SK-N-SH (cell line): ENCODE measurements at regions not wholly inside any gene's neighbourhood (a gene's known extent, or its start where the extent isn't known, plus 50 kb on each side); places are given as distances from the start of the nearest gene placed in this dataset.

Source experiments
- CTCF ChIA-PET: fragments of 300-600, 350-600 bp; formaldehyde crosslinking; extraction: SDS; loops from one replicate; lab custom pipeline; 2021; lab: Yijun Ruan, JAX
- POLR2A ChIA-PET: fragments of 350-600 bp; sonication (Branson Sonifier 250); formaldehyde crosslinking; extraction: SDS; loops from one replicate; lab custom pipeline; 2020; ENCODE audit warnings: antibody characterized with exemption, inconsistent platforms; lab: Yijun Ruan, JAX
- DNase-seq: peaks from one replicate; pipeline ENCODE4 v3.0.0; 2012
- H2AFZ ChIP-seq: fragments of 200-600 bp; sonication (generic); 2 replicates; pipeline ENCODE4 v1.8.1; 2016; ENCODE audit warnings: antibody characterized with exemption, mild to moderate bottlenecking, low read depth
- H3F3A ChIP-seq: fragments of 200-600 bp; sonication (generic); replicated peaks from 2 replicates; pipeline ENCODE3; 2016; ENCODE audit warnings: antibody characterized with exemption, mild to moderate bottlenecking; ENCODE audit not compliant: insufficient read depth
- H3K27ac ChIP-seq, 2 experiments: fragments of 200-500 bp in 1 of 2; fragments of 200-600 bp in 1 of 2; sonication (Bioruptor generic) in 1 of 2; sonication (generic), shearing (Covaris generic) in 1 of 2; 2 replicates each; pipeline versions ENCODE4 v1.5.1 to v1.6.1; 2014 to 2016; ENCODE audit warnings: low read depth in 2 of 2, inconsistent platforms in 1 of 2, low read length in 1 of 2, mild to moderate bottlenecking in 1 of 2, mixed read lengths in 1 of 2
- H3K27me3 ChIP-seq: fragments of 200-600 bp; sonication (generic), shearing (Covaris generic); 2 replicates; pipeline ENCODE4 v1.6.1; 2016; ENCODE audit warnings: mixed run types; ENCODE audit not compliant: insufficient read depth
- H3K36me3 ChIP-seq, 2 experiments: fragments of 200-500 bp in 1 of 2; fragments of 200-600 bp in 1 of 2; sonication (Bioruptor generic) in 1 of 2; sonication (generic) in 1 of 2; replicated peaks in 1 of 2; 2 replicates each; pipeline versions ENCODE3 to v1.5.1; 2014 to 2016; ENCODE audit warnings: low read length in 1 of 2, mild to moderate bottlenecking in 1 of 2; ENCODE audit not compliant: insufficient read depth in 2 of 2, control insufficient read depth in 1 of 2
- H3K4me1 ChIP-seq, 2 experiments: fragments of 200-500 bp in 1 of 2; fragments of 200-600 bp in 1 of 2; sonication (Bioruptor generic) in 1 of 2; sonication (generic), shearing (Covaris generic) in 1 of 2; 2 replicates each; pipeline versions ENCODE4 v1.5.1 to v1.6.1; 2014 to 2016; ENCODE audit warnings: low read depth in 1 of 2, low read length in 1 of 2, mixed run types in 1 of 2; ENCODE audit not compliant: insufficient read depth in 2 of 2, control insufficient read depth in 1 of 2
- H3K4me2 ChIP-seq: fragments of 200-600 bp; sonication (generic), shearing (Covaris generic); 2 replicates; pipeline ENCODE4 v1.6.1; 2017; ENCODE audit warnings: mixed run types
- H3K4me3 ChIP-seq, 2 experiments: fragments of 200-500 bp in 1 of 2; fragments of 200-600 bp in 1 of 2; sonication (Bioruptor generic) in 1 of 2; sonication (generic), shearing (Covaris generic) in 1 of 2; 2 replicates each; pipeline versions ENCODE4 v1.5.1 to v1.8.1; 2014 to 2016; ENCODE audit warnings: low read depth in 2 of 2, inconsistent platforms in 1 of 2, low read length in 1 of 2, mild to moderate bottlenecking in 1 of 2, mixed read lengths in 1 of 2, moderate library complexity in 1 of 2
- H3K79me2 ChIP-seq: fragments of 200-600 bp; sonication (generic); 2 replicates; pipeline ENCODE4 v1.8.1; 2017; ENCODE audit warnings: mild to moderate bottlenecking; ENCODE audit not compliant: insufficient read depth
- H3K9ac ChIP-seq: fragments of 200-600 bp; sonication (generic); 2 replicates; pipeline ENCODE4 v1.6.1; 2017; ENCODE audit warnings: mixed run types
- H3K9me2 ChIP-seq: fragments of 200-600 bp; sonication (generic); 2 replicates; pipeline ENCODE4 v1.6.1; 2017; ENCODE audit warnings: mixed run types
- H3K9me3 ChIP-seq: fragments of 200-600 bp; sonication (generic); 2 replicates; pipeline ENCODE4 v1.6.1; 2017; ENCODE audit warnings: mixed run types, mild to moderate bottlenecking, moderate library complexity
- H4K20me1 ChIP-seq: fragments of 200-600 bp; sonication (generic); 2 replicates; pipeline ENCODE4 v1.6.1; 2017; ENCODE audit warnings: mild to moderate bottlenecking, mixed run types; ENCODE audit not compliant: insufficient read depth
- ELF1 ChIP-seq: IDR thresholded peaks from 2 replicates; pipeline ENCODE4 v1.4.0; 2012
- FOSL2 ChIP-seq: IDR thresholded peaks from 2 replicates; pipeline ENCODE4 v1.4.0; 2012; ENCODE audit warnings: low read depth, mild to moderate bottlenecking, moderate library complexity, borderline replicate concordance
- FOXJ3 ChIP-seq: sonication (generic); formaldehyde crosslinking; IDR thresholded peaks from 2 replicates; pipeline ENCODE4 v1.5.1; 2020; ENCODE audit warnings: mild to moderate bottlenecking, missing genetic modification reagents
- GABPA ChIP-seq: IDR thresholded peaks from 2 replicates; pipeline ENCODE4 v1.4.0; 2012; ENCODE audit warnings: low read depth, mild to moderate bottlenecking
- IRF3 ChIP-seq: fragments of 150-350 bp; IDR thresholded peaks from 2 replicates; pipeline ENCODE4 v1.6.1; 2016; ENCODE audit warnings: mild to moderate bottlenecking, low read depth, low read length
- JUND ChIP-seq: IDR thresholded peaks from 2 replicates; pipeline ENCODE4 v1.4.0; 2012
- MAX ChIP-seq: IDR thresholded peaks from 2 replicates; pipeline ENCODE4 v1.4.0; 2012; ENCODE audit warnings: low read depth
- MEF2A ChIP-seq: IDR thresholded peaks from 2 replicates; pipeline ENCODE4 v1.4.0; 2012; ENCODE audit warnings: low read depth, borderline replicate concordance
- MXI1 ChIP-seq: IDR thresholded peaks from 2 replicates; pipeline ENCODE4 v1.6.1; 2012; ENCODE audit warnings: mild to moderate bottlenecking, low read depth, low read length, improper control_type of control experiment
- NRF1 ChIP-seq: IDR thresholded peaks from 2 replicates; pipeline ENCODE4 v1.6.1; 2012; ENCODE audit warnings: low read depth, mild to moderate bottlenecking, low read length
- RAD21 ChIP-seq: IDR thresholded peaks from 2 replicates; pipeline ENCODE4 v1.6.1; 2012; ENCODE audit warnings: mild to moderate bottlenecking, low read length
- RCOR1 ChIP-seq: fragments of 150-350 bp; IDR thresholded peaks from 2 replicates; pipeline ENCODE4 v1.6.1; 2017; ENCODE audit warnings: antibody characterized with exemption, low read length
- RFX5 ChIP-seq: IDR thresholded peaks from 2 replicates; pipeline ENCODE4 v1.6.1; 2012; ENCODE audit warnings: mild to moderate bottlenecking, improper control_type of control experiment, low read length
- SIN3A ChIP-seq: IDR thresholded peaks from 2 replicates; pipeline ENCODE4 v1.6.1; 2012; ENCODE audit warnings: low read depth, mild to moderate bottlenecking, low read length, moderate library complexity, borderline replicate concordance
- SMC3 ChIP-seq: IDR thresholded peaks from 2 replicates; pipeline ENCODE4 v1.6.1; 2012; ENCODE audit warnings: low read depth, low read length, improper control_type of control experiment
- TAF1 ChIP-seq: IDR thresholded peaks from 2 replicates; pipeline ENCODE4 v1.6.1; 2012; ENCODE audit warnings: low read depth, mild to moderate bottlenecking, low read length, moderate library complexity, borderline replicate concordance
- TCF12 ChIP-seq: IDR thresholded peaks from 2 replicates; pipeline ENCODE4 v1.4.0; 2012
- USF1 ChIP-seq: IDR thresholded peaks from 2 replicates; pipeline ENCODE4 v1.4.0; 2012; ENCODE audit warnings: low read depth, borderline replicate concordance
- USF2 ChIP-seq: fragments of 150-350 bp; IDR thresholded peaks from 2 replicates; pipeline ENCODE4 v1.6.1; 2017; ENCODE audit warnings: antibody characterized with exemption, low read length, low read depth, borderline replicate concordance
- WGBS: methylation state at CpG from one replicate; pipeline ENCODE4 v1.1.6; 2017; ENCODE audit warnings: low lambda C conversion rate; 5-methylcytosine and 5-hydroxymethylcytosine counted together

GRCh38 chr10:105800641-105801040, 1159.6 kb downstream of the SORCS3 start:
- Histone ChIP-seq H3K4me3 (no peak overlapping the region), H3K9me3 (no peaks in the 10 kb centered on the region), H2AFZ (no peak overlapping the region), H3K9me2 (no peaks in the 10 kb centered on the region), H3K79me2 (no peaks in the 10 kb centered on the region), H3K4me2 (no peak overlapping the region), H3K27ac (no peak overlapping the region), H3F3A (no peaks in the 10 kb centered on the region), H3K4me1 (no peaks in the 10 kb centered on the region)
- ChIA-PET CTCF (no interaction called here), POLR2A (no interaction called here)
- no peak for DNase-seq
- WGBS: 28% methylated on average over 1 of the region's 1 CpG
- TF ChIP-seq SMC3 (no peak), USF1 (no peak), MEF2A (no peak), RAD21 (no peak), JUND (no peak), SIN3A (no peak), RCOR1 (no peak), TAF1 (no peak), GABPA (no peak), IRF3 (no peak), USF2 (no peak), MAX (no peak), FOSL2 (no peak), ELF1 (no peak), MXI1 (no peak), TCF12 (no peak), NRF1 (no peak), RFX5 (no peak), FOXJ3 (CRISPR knock-in tag) (no peak)
- TF ChIP-seq, all 33 proteins: peak for 0
- Histone ChIP-seq H3K27me3 (no peaks in the 10 kb centered on the region), H3K36me3 (no peaks in the 10 kb centered on the region), H3K9ac (no peak overlapping the region), H4K20me1 (no peaks in the 10 kb centered on the region)
